ENCODE measurements at regions not wholly inside any gene's neighbourhood (a gene's known extent, or its start where the extent isn't known, plus 50 kb on each side); places are given as distances from the start of the nearest gene placed in this dataset.

- Mint-ChIP-seq H3K9me3 (peaks cover 34% of the 10 kb centered on the region), H3K27ac (no peak overlapping the region), H3K36me3 (peaks cover 6% of the 10 kb centered on the region), H3K4me1 (peaks cover 7% of the 10 kb centered on the region), H3K4me3 (no peak overlapping the region), H3K27me3 (ENCODE audit: low read depth) (no peaks in the 10 kb centered on the region)
- TF ChIP-seq, protein P1, sequence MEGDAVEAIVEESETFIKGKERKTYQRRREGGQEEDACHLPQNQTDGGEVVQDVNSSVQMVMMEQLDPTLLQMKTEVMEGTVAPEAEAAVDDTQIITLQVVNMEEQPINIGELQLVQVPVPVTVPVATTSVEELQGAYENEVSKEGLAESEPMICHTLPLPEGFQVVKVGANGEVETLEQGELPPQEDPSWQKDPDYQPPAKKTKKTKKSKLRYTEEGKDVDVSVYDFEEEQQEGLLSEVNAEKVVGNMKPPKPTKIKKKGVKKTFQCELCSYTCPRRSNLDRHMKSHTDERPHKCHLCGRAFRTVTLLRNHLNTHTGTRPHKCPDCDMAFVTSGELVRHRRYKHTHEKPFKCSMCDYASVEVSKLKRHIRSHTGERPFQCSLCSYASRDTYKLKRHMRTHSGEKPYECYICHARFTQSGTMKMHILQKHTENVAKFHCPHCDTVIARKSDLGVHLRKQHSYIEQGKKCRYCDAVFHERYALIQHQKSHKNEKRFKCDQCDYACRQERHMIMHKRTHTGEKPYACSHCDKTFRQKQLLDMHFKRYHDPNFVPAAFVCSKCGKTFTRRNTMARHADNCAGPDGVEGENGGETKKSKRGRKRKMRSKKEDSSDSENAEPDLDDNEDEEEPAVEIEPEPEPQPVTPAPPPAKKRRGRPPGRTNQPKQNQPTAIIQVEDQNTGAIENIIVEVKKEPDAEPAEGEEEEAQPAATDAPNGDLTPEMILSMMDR (IDR thresholded peaks at IDR 0.05; ENCODE audit: unreplicated experiment) = no peak
- no peak for DNase-seq (ENCODE audit: low spot score in 2 of 2, unreplicated experiment in 2 of 2)
Observed at GRCh38 chr4:19259920-19260319, 991.8 kb upstream of the SLIT2 start.

- TF ChIP-seq, protein P1 (IDR thresholded peaks at IDR 0.05; ENCODE audit: unreplicated experiment) = no peak
- Mint-ChIP-seq H3K27ac (no peak overlapping the region), H3K27me3 (ENCODE audit: low read depth) (no peaks in the 10 kb centered on the region), H3K36me3 (peaks cover 11% of the 10 kb centered on the region), H3K4me3 (no peak overlapping the region), H3K4me1 (peaks cover 9% of the 10 kb centered on the region), H3K9me3 (peaks cover 33% of the 10 kb centered on the region)
- DNase-seq (ENCODE audit: low spot score in 2 of 2, unreplicated experiment in 2 of 2) = no peak
Observed at GRCh38 chr4:19256823-19257222, 994.9 kb upstream of the SLIT2 start.

GRCh38 chr4:19254486-19254885, 997.2 kb upstream of the SLIT2 start:
- peaks cover 11% of the 10 kb centered on the region for H3K36me3 Mint-ChIP-seq
- no peak overlapping the region for H3K27ac Mint-ChIP-seq
- no peaks in the 10 kb centered on the region for H3K27me3 Mint-ChIP-seq (ENCODE audit: low read depth)
- TF ChIP-seq, protein P1 (IDR thresholded peaks at IDR 0.05; ENCODE audit: unreplicated experiment) = no peak
- DNase-seq (ENCODE audit: low spot score in 2 of 2, unreplicated experiment in 2 of 2) = no peak
- peaks cover 5% of the 10 kb centered on the region for H3K4me1 Mint-ChIP-seq
- H3K9me3 Mint-ChIP-seq = peaks cover 33% of the 10 kb centered on the region
- H3K4me3 Mint-ChIP-seq = no peak overlapping the region

DNA sequence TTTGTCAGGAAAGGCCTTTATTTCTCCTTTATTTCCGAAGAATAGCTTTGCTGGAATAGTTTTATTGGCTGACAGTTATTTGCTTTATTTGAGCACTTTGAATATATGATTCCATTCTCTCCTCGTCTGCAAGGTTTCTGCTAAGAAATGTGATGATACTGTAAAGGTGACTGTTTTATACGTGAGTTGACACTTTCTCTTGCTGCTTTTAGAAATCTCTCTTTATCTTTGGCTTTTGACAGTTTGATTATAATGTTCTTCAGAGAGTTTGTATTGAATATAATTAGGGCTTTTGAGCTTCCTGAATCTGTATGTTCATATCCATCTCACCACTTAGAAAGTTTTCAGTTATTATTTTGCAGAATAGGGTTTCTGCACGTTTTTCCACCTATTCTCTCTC, 1003.7 kb upstream of the SLIT2 start:
- Mint-ChIP-seq H3K27ac (no peak overlapping the region), H3K9me3 (peaks cover 24% of the 10 kb centered on the region), H3K4me3 (no peak overlapping the region), H3K4me1 (peaks cover 3% of the 10 kb centered on the region), H3K36me3 (no peaks in the 10 kb centered on the region), H3K27me3 (ENCODE audit: low read depth) (no peaks in the 10 kb centered on the region)
- TF ChIP-seq, protein P1 (IDR thresholded peaks at IDR 0.05; ENCODE audit: unreplicated experiment) = no peak
- DNase-seq (ENCODE audit: low spot score in 2 of 2, unreplicated experiment in 2 of 2) = no peak

GRCh38 chr4:19241895-19242294, 1009.8 kb upstream of the SLIT2 start:
- no peaks in the 10 kb centered on the region for H3K27me3 Mint-ChIP-seq (ENCODE audit: low read depth)
- no peak overlapping the region for H3K27ac Mint-ChIP-seq
- peaks cover 7% of the 10 kb centered on the region for H3K4me1 Mint-ChIP-seq
- no peaks in the 10 kb centered on the region for H3K36me3 Mint-ChIP-seq
- no peak overlapping the region for H3K4me3 Mint-ChIP-seq
- peaks cover 18% of the 10 kb centered on the region for H3K9me3 Mint-ChIP-seq
- no peak for DNase-seq (ENCODE audit: low spot score in 2 of 2, unreplicated experiment in 2 of 2)
- TF ChIP-seq, protein P1 (IDR thresholded peaks at IDR 0.05; ENCODE audit: unreplicated experiment) = no peak

GRCh38 chr4:19239565-19239964, 1012.1 kb upstream of the SLIT2 start:
- H3K9me3 Mint-ChIP-seq = no peaks in the 10 kb centered on the region
- peaks cover 12% of the 10 kb centered on the region for H3K4me1 Mint-ChIP-seq
- no peak overlapping the region for H3K4me3 Mint-ChIP-seq
- TF ChIP-seq, protein P1 (IDR thresholded peaks at IDR 0.05; ENCODE audit: unreplicated experiment) = no peak
- no peak for DNase-seq (ENCODE audit: low spot score in 2 of 2, unreplicated experiment in 2 of 2)
- H3K36me3 Mint-ChIP-seq = no peaks in the 10 kb centered on the region
- no peak overlapping the region for H3K27ac Mint-ChIP-seq
- no peaks in the 10 kb centered on the region for H3K27me3 Mint-ChIP-seq (ENCODE audit: low read depth)
